GM12891 (cell line): ENCODE measurements at regions not wholly inside any gene's neighbourhood (a gene's known extent, or its start where the extent isn't known, plus 50 kb on each side); places are given as distances from the start of the nearest gene placed in this dataset.

ENCODE experiments used
- DNase-seq: peaks from one replicate; pipeline ENCODE4 v3.0.0; 2011; ENCODE audit warnings: low spot score; ENCODE audit not compliant: insufficient read length
- FAIRE-seq: peaks from 2 replicates; lab custom pipeline; 2011; peaks lifted over from hg19 to GRCh38; lab: Jason Lieb, UNC
- PAX5 ChIP-seq: IDR thresholded peaks from 2 replicates; pipeline ENCODE4 v1.6.1; 2011; ENCODE audit warnings: low read length, moderate library complexity, mild to moderate bottlenecking; ENCODE audit not compliant: insufficient read depth, severe bottlenecking
- POLR2A ChIP-seq: IDR thresholded peaks from 2 replicates; pipeline ENCODE4 v1.6.1; 2011; ENCODE audit warnings: low read depth, low read length, control low read depth
- POLR2AphosphoS5 ChIP-seq: IDR thresholded peaks from 2 replicates; pipeline ENCODE4 v1.6.1; 2011; ENCODE audit warnings: low read depth, low read length, control low read depth
- POU2F2 ChIP-seq: IDR thresholded peaks from 2 replicates; pipeline ENCODE4 v1.6.1; 2011; ENCODE audit warnings: low read depth, mild to moderate bottlenecking, control low read depth, low read length, moderate library complexity
- SPI1 ChIP-seq: IDR thresholded peaks from 2 replicates; pipeline ENCODE4 v1.6.1; 2011; ENCODE audit warnings: low read depth, low read length, control low read depth
- TAF1 ChIP-seq: IDR thresholded peaks from 2 replicates; pipeline ENCODE4 v1.6.1; 2011; ENCODE audit warnings: low read depth, low read length, control low read depth

DNA sequence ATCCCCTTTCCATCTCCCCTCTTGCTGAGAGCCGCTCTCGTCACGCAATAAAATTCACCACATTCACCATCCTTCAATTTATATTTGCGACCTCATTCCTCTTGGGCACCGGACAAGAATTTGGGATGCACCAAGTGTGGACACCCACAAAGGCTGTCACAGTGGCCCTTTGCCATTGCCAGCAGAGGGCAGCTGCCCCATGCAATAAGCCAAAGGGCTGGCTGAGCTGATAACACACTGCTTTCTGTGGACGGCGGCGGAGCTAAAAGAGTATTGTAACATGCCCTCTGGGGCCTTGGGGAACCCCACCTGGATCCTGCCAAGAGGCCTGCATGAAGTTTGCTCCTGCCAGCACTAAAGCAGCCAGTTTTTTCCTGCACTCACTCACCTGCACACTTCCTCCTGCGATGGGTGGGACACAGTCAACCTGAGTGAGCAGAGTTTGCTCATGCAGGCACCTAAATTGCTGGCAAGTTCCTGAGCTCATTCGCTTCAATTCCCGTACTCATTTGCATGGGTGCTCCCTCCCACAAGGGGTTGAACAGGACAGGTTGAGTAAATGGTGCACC, 792.3 kb upstream of the ADAMTS5 start:
- TF ChIP-seq PAX5 (no peak), POLR2A (no peak), POLR2AphosphoS5 (no peak), SPI1 (no peak), POU2F2 (no peak), TAF1 (no peak)
- DNase-seq (no peak), FAIRE-seq (no peak)

GRCh38 chr21:27756191-27756590, 789.3 kb upstream of the ADAMTS5 start:
- FAIRE-seq (no peak), DNase-seq (no peak)
- TF ChIP-seq TAF1 (no peak), PAX5 (no peak), SPI1 (no peak), POU2F2 (no peak), POLR2AphosphoS5 (no peak), POLR2A (no peak)

DNA sequence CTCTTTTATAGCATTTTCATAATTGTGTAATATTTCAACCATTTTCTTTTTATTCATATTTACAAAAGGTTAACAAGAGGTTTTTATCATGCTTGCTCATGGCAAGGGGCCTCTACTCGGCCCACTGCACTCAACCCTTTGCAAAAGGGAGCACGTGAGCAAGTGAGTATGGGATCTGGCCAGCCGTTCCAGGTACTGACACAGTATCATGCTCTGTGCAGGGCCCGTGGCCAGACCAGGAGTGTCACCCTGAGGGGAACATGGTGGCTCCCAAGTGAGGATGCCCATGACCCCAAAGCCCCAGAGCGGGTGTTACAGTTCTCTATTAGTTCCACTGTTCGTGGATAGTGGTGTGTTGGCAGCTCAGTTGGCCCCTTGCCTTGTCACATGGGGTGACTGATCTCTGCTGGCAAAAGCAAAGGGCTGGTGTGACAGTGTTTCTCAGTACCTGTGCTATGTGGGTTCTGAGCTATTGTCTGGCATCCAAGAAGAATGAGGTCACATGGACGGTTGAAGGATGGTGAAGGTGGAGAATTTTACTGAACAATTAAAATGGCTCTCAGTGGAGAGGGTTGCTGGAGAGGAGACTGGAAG, 777.2 kb upstream of the ADAMTS5 start:
- FAIRE-seq = no peak
- no peak for DNase-seq
- TF ChIP-seq POU2F2 = no peak

GRCh38 chr21:27741736-27742135, 774.8 kb upstream of the ADAMTS5 start:
- FAIRE-seq (no peak), DNase-seq (no peak)
- no peak for TF ChIP-seq SPI1
- no peak for TF ChIP-seq TAF1
- TF ChIP-seq POLR2AphosphoS5 = no peak
- TF ChIP-seq PAX5 = no peak
- no peak for TF ChIP-seq POU2F2
- no peak for TF ChIP-seq POLR2A

GRCh38 chr21:27740084-27740483, 773.2 kb upstream of the ADAMTS5 start:
- DNase-seq (no peak), FAIRE-seq (no peak)
- no peak for TF ChIP-seq TAF1
- TF ChIP-seq POLR2AphosphoS5 = no peak
- TF ChIP-seq PAX5 = no peak
- no peak for TF ChIP-seq POU2F2
- TF ChIP-seq POLR2A = no peak
- no peak for TF ChIP-seq SPI1

DNA sequence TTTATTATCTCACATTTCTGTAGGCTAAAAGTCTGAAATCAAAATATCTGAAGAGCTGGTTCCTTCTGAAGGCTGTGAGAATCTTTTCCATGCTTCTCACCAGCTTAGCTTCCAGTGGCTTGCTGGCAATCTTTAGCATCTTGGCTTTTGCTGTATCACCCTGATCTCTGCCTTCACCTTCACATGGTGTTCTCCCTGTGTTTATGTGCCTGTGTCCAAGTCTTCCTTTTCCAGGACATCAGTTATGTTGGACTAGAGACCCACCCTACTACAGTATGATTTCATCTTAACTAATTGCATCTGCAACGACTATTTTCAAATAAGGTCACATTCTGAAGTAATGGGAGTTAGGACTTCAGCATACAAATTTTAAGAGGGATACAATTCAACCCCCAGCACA, 772.3 kb upstream of the ADAMTS5 start:
- DNase-seq = no peak
- no peak for TF ChIP-seq PAX5
- TF ChIP-seq POLR2A = no peak
- TF ChIP-seq POLR2AphosphoS5 = no peak
- TF ChIP-seq POU2F2 = no peak
- no peak for TF ChIP-seq SPI1
- no peak for TF ChIP-seq TAF1
- FAIRE-seq = no peak

DNA sequence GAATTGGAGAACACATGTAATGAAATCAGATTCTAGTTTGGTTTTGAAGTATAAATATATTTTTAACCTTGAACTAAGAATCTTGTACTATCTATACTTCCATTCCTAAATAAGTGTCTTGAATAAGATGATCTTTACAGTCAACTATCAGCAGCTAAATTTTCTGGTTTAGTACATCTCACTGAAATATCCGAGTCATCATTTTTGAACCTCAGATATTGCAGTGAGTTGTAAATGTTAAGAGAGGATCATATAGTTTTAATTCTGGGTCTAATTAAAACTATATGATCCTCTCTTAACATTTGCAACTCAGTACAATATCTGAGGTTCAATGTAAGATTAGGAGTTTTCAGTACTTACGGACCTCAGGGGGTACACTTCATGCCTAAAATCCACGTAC, 768.8 kb upstream of the ADAMTS5 start:
- no peak for FAIRE-seq
- DNase-seq = no peak
- TF ChIP-seq POLR2A (no peak), SPI1 (no peak), POLR2AphosphoS5 (no peak), TAF1 (no peak)

GRCh38 chr21:27734146-27734545, 767.3 kb upstream of the ADAMTS5 start:
- TF ChIP-seq POU2F2 = no peak
- no peak for TF ChIP-seq PAX5
- no peak for TF ChIP-seq SPI1
- no peak for DNase-seq
- FAIRE-seq = no peak

DNA sequence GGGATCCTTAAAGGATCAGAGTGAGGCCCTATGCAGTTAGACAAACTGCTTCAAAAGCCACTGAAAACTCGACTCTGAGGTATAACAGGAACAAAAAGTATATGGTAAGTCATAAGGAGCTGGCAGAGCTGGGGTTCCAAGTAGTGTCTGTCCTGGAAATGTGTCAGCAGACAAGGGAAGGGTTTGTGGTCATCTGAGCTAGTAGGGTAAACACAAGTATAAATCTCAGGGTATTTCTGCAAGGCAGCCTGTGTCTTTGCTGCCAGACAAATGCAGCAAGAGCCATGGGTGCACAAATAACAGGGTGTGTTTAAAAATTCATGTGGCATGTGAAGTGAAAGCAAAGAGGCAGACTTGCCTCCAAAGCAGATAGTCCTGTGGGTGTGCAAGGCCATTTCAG, 759.0 kb upstream of the ADAMTS5 start:
- DNase-seq (no peak), FAIRE-seq (no peak)
- no peak for TF ChIP-seq PAX5
- no peak for TF ChIP-seq TAF1
- TF ChIP-seq POU2F2 = no peak
- TF ChIP-seq POLR2AphosphoS5 = no peak
- no peak for TF ChIP-seq POLR2A
- TF ChIP-seq SPI1 = no peak

DNA sequence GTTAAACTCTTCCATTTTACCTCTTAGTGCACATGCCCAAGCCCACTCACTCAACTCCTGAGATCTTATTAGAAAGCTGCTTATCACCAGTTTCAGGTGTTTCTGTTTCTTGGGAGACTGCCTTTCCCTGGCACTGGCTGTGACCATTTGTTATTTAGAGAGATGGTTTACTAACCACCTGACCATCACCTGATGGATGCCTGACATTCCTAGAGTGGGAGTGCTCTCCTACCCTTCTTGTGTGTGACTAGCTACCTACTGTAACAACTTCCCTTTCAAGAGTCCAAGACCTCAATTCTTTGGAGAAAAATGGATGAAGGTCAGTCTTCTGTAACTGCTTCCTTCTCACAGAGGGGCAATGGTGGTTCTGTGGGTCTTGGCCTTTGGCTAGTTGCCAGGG, 755.2 kb upstream of the ADAMTS5 start:
- FAIRE-seq (no peak), DNase-seq (no peak)

GRCh38 chr21:27721675-27722074, 754.8 kb upstream of the ADAMTS5 start:
- DNase-seq (no peak), FAIRE-seq (no peak)
- TF ChIP-seq POLR2AphosphoS5 (no peak), POLR2A (no peak), POU2F2 (no peak), SPI1 (no peak), TAF1 (no peak), PAX5 (no peak)

More for the DNA sequence above, 755.2 kb upstream of the ADAMTS5 start:
- no peak for TF ChIP-seq POU2F2
- no peak for TF ChIP-seq SPI1

GRCh38 chr21:27719226-27719625, 752.3 kb upstream of the ADAMTS5 start:
- TF ChIP-seq PAX5 (no peak), TAF1 (no peak), POLR2AphosphoS5 (no peak), POLR2A (no peak), POU2F2 (no peak), SPI1 (no peak)
- DNase-seq (no peak), FAIRE-seq (no peak)
